Bronchial epithelial cell (primary cell): ENCODE measurements at regions not wholly inside any gene's neighbourhood (a gene's known extent, or its start where the extent isn't known, plus 50 kb on each side); places are given as distances from the start of the nearest gene placed in this dataset.

Experiments used
- DNase-seq: peaks from one replicate; pipeline ENCODE4 v3.0.0-alpha.2; 2010; ENCODE audit warnings: low read depth
- FAIRE-seq: peaks from 2 replicates; lab custom pipeline; 2011; peaks lifted over from hg19 to GRCh38; lab: Jason Lieb, UNC
- H3K27me3 ChIP-seq: 2 replicates; pipeline ENCODE4 v1.5.1; 2011; ENCODE audit warnings: low read length; ENCODE audit not compliant: control insufficient read depth, insufficient read depth
- H3K36me3 ChIP-seq: 2 replicates; pipeline ENCODE4 v1.5.1; 2011; ENCODE audit warnings: low read length; ENCODE audit not compliant: control insufficient read depth, insufficient read depth
- H3K4me3 ChIP-seq: 2 replicates; pipeline ENCODE4 v1.5.1; 2011; ENCODE audit warnings: mild to moderate bottlenecking, low read depth, low read length, control low read depth
- TF ChIP-seq, protein P1 (sequence below): IDR thresholded peaks from 2 replicates; pipeline ENCODE4 v1.5.1; 2011; ENCODE audit warnings: mild to moderate bottlenecking, moderate library complexity, low read length, control low read depth, inconsistent platforms; ENCODE audit not compliant: insufficient read depth, severe bottlenecking

DNA sequence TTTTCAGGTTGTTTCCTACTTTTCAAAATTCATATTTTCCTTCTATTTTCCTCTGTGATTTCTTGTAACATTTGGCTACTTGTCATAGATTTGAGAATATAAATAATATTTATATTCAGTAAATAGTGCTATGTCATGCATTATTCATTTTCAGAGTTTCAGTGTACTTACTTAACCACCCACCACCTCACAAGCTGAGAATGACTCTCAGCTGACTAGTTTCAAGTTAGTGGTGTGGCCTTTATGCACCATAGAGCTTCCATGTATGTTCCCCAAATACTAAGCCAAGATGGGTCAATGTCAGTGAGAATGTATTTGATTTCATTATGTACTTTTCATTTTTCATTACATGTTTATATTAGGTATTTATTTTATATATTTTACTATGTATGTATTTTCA is 56.9 kb upstream of the RGS1 start:
- no peak overlapping the region for H3K4me3 ChIP-seq
- no peak for FAIRE-seq

GRCh38 chr1:192521734-192522133 is 53.8 kb upstream of the RGS1 start:
- FAIRE-seq = no peak
- no peaks in the 10 kb centered on the region for H3K27me3 ChIP-seq
- no peak overlapping the region for H3K4me3 ChIP-seq
- TF ChIP-seq, protein P1, sequence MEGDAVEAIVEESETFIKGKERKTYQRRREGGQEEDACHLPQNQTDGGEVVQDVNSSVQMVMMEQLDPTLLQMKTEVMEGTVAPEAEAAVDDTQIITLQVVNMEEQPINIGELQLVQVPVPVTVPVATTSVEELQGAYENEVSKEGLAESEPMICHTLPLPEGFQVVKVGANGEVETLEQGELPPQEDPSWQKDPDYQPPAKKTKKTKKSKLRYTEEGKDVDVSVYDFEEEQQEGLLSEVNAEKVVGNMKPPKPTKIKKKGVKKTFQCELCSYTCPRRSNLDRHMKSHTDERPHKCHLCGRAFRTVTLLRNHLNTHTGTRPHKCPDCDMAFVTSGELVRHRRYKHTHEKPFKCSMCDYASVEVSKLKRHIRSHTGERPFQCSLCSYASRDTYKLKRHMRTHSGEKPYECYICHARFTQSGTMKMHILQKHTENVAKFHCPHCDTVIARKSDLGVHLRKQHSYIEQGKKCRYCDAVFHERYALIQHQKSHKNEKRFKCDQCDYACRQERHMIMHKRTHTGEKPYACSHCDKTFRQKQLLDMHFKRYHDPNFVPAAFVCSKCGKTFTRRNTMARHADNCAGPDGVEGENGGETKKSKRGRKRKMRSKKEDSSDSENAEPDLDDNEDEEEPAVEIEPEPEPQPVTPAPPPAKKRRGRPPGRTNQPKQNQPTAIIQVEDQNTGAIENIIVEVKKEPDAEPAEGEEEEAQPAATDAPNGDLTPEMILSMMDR = no peak
- no peak for DNase-seq
- no peaks in the 10 kb centered on the region for H3K36me3 ChIP-seq

More for the DNA sequence above, 56.9 kb upstream of the RGS1 start:
- DNase-seq = no peak
- TF ChIP-seq, protein P1 = no peak
- Histone ChIP-seq H3K36me3 (no peaks in the 10 kb centered on the region), H3K27me3 (no peaks in the 10 kb centered on the region)

DNA sequence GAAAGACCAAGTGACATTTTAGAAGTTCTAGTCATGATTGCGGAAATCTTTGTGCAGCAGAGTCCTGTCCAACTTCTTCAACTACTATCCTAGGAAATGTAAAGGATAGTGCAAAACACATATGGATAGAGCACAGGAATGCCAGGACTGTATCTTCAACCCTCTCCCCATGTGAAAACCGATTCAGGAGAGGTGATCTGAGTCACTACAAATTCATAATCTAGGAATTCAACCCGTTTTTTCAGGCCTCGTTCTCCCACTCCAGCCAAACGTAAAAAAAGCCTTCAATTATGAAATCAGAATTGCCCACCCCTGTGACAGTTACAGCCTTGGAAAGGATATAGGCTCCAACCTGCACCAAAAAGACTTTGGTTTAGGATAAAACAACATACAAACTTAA is 52.9 kb upstream of the RGS1 start:
- Histone ChIP-seq H3K27me3 (no peaks in the 10 kb centered on the region), H3K4me3 (no peak overlapping the region), H3K36me3 (no peaks in the 10 kb centered on the region)
- FAIRE-seq = no peak
- TF ChIP-seq, protein P1 = no peak
- DNase-seq = no peak

DNA sequence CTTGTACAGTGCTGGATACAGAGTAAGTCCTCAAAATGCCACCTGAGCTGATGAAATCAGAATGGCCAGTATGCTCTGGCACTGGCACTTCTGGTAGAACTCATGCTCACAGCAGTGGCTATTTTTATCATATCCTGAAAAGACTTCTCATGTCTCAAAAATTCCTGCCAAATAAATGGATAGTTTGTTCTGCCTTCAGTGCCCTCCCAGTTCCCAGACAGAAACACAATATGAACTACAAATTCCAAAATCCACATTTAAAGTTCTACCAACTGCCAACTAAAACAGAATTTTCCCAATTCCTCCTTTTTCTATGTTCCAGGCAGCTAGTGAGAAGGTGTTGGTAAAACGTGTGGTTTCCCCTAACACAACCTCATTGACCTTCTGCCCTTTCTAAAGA is 51.4 kb upstream of the RGS1 start:
- FAIRE-seq = no peak

More for the DNA sequence above, 51.4 kb upstream of the RGS1 start:
- Histone ChIP-seq H3K27me3 (no peaks in the 10 kb centered on the region), H3K36me3 (no peaks in the 10 kb centered on the region), H3K4me3 (no peak overlapping the region)
- no peak for DNase-seq
- TF ChIP-seq, protein P1 = no peak
